GM23338 (cell line): ENCODE measurements at regions not wholly inside any gene's neighbourhood (a gene's known extent, or its start where the extent isn't known, plus 50 kb on each side); places are given as distances from the start of the nearest gene placed in this dataset.

ENCODE experiments used
- CTCF ChIP-seq, 2 experiments: fragments of 200-600 bp in 1 of 2; sonication (generic) in 1 of 2; conservative IDR thresholded peaks; 2 replicates each; pipeline versions ENCODE4 v1.5.1 to v1.6.1; 2016 to 2017; ENCODE audit warnings: antibody characterized with exemption in 2 of 2, low read depth in 2 of 2, mild to moderate bottlenecking in 2 of 2, moderate library complexity in 1 of 2
- POLR2AphosphoS5 ChIP-seq: IDR thresholded peaks from 2 replicates; pipeline ENCODE4 v1.6.1; 2016; ENCODE audit warnings: antibody characterized with exemption, low read depth
- STAT1 ChIP-seq: IDR thresholded peaks from one replicate; pipeline ENCODE4 v1.6.1; 2016; ENCODE audit warnings: antibody characterized with exemption; ENCODE audit not compliant: unreplicated experiment

- TF ChIP-seq CTCF (conservative IDR thresholded peaks at IDR 0.05; ENCODE audit: low read depth in 2 of 2) (no peak), STAT1 (no peak), POLR2AphosphoS5 (no peak)
Observed at GRCh38 chr5:98504505-98504904, 269.0 kb upstream of the RGMB start.
